GM12873 (cell line): ENCODE measurements at regions not wholly inside any gene's neighbourhood (a gene's known extent, or its start where the extent isn't known, plus 50 kb on each side); places are given as distances from the start of the nearest gene placed in this dataset.

Source experiments
- TF ChIP-seq, protein P1 (sequence below): IDR thresholded peaks from 2 replicates; pipeline ENCODE4 v1.5.1; 2012; ENCODE audit warnings: low read depth, mild to moderate bottlenecking, moderate library complexity, low read length, control low read depth; ENCODE audit not compliant: insufficient read depth; ENCODE audit errors: missing control alignments

- TF ChIP-seq, protein P1, sequence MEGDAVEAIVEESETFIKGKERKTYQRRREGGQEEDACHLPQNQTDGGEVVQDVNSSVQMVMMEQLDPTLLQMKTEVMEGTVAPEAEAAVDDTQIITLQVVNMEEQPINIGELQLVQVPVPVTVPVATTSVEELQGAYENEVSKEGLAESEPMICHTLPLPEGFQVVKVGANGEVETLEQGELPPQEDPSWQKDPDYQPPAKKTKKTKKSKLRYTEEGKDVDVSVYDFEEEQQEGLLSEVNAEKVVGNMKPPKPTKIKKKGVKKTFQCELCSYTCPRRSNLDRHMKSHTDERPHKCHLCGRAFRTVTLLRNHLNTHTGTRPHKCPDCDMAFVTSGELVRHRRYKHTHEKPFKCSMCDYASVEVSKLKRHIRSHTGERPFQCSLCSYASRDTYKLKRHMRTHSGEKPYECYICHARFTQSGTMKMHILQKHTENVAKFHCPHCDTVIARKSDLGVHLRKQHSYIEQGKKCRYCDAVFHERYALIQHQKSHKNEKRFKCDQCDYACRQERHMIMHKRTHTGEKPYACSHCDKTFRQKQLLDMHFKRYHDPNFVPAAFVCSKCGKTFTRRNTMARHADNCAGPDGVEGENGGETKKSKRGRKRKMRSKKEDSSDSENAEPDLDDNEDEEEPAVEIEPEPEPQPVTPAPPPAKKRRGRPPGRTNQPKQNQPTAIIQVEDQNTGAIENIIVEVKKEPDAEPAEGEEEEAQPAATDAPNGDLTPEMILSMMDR = no peak
These were observed 386.1 kb upstream of the C16orf82 start for GRCh38 chr16:26680671-26681070.

DNA sequence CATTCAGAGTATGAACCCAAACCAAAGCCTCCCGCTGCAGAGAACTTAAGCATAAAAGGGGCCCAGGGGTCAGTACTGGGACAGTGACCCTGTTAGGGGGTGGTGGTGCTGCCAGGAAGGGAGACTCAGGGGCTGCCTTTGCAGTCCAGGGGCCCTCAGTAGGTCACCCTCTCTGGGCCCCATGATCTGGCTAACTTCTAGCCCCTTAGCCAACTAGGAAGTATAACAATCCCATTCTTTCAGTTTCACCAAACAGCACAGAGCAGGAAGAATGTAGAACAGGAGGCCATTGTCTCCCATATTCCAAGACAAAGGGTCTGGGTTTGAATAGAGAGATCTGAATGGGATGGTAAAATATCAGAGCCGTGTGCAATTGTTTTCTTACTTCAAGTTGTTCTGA lies 378.6 kb upstream of the C16orf82 start:
- TF ChIP-seq, protein P1 = no peak

GRCh38 chr16:26688699-26689098 lies 378.0 kb upstream of the C16orf82 start:
- TF ChIP-seq, protein P1 = no peak

DNA sequence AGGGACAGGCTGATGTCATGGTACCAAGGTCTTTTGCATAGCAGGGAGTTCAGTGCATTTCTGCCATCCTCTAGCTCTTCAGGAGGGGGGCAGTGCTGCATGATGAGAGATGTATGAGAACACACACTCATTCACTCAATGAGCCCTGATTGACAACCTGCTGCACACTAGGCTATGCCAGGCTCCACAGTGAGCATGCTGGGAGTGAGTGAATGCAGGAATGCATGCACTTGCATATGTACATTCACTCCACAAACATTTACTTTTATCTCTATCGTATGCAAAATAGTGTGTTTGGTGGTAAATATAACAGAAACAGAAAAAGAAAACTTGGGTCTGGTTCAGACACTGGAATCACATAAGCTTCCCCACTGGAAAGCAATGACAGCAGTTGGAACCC lies 374.1 kb upstream of the C16orf82 start:
- TF ChIP-seq, protein P1 = no peak

GRCh38 chr16:26697807-26698206 lies 368.9 kb upstream of the C16orf82 start:
- TF ChIP-seq, protein P1 = no peak

- TF ChIP-seq, protein P1 = no peak
These were observed 366.5 kb upstream of the C16orf82 start for GRCh38 chr16:26700250-26700649.

DNA sequence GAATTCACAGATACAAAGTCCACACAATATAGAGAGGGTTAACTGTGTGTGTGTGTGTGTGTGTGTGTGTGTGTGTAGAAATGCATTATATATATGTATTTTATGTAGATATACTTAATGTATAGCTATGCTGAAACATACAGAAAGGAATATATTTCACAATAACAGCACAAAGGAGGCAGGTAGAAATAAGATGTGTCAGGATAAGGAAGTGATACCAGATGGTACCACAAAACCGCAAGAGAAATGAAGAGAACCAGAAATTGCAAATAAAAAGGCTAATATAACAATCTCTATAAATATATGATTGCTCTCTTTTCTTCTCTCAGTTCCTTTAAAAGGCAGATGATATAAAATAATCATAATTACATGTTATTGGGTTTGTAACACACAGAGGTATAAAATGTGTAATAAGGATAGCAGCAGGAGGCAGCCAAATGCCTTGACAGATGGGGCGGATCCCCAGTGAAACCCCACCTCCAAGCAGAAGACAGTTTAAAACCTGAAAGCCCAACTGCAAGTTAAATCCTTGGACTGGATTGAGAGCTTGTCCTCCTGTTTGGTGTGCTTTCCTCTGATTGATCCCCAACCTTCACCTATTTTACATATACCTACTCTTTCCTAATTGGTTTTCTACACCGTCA lies 365.4 kb upstream of the C16orf82 start:
- TF ChIP-seq, protein P1 = no peak
